ENCODE measurements at regions not wholly inside any gene's neighbourhood (a gene's known extent, or its start where the extent isn't known, plus 50 kb on each side); places are given as distances from the start of the nearest gene placed in this dataset.

DNA sequence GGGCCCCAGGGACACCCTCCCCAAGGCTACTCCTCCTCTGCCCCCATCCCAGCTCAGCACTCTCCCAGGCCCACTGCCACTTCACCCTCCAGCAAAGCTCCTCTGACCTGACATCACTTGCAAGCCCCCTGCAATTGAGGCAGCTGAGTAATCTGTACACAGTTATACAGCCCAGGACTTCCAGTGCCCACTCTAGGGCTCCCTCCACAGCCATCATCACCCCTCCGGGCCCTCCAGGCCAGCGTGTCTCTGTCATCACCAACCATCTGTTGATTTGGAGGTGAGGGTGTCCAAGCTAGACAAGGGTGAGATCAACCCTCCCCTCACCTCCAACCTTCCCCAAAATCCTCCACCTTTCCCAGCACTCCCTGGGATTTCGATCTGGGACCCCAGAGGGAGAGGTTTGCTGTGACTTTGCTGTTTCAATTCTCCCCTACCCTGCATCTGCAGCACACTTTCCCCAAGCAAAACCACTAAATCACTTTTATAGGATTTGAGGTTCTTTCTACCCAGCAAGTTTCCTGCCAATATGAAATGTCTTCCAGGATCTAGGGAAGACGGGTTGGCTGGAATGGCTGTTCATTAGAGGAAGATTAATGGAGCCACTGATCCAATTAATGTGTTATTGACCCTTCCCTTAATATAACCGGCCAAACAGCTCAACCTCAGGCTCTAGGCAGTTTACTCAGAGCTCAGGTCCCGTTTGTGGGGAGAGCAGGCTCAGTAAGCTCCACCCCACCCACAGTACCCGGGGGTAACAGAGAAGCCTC is 92.9 kb downstream of the CHST1 start:
- DNase-seq (ENCODE audit: insufficient read length) (no peak), FAIRE-seq (no peak)
- TF ChIP-seq POLR2A (IDR thresholded peaks at IDR 0.05; ENCODE audit: low read depth, low read length) (no peak), TAF1 (IDR thresholded peaks at IDR 0.05; ENCODE audit: borderline replicate concordance, low read depth, low read length) (no peak), POLR2AphosphoS5 (IDR thresholded peaks at IDR 0.05; ENCODE audit: low read depth, low read length) (no peak)

DNA sequence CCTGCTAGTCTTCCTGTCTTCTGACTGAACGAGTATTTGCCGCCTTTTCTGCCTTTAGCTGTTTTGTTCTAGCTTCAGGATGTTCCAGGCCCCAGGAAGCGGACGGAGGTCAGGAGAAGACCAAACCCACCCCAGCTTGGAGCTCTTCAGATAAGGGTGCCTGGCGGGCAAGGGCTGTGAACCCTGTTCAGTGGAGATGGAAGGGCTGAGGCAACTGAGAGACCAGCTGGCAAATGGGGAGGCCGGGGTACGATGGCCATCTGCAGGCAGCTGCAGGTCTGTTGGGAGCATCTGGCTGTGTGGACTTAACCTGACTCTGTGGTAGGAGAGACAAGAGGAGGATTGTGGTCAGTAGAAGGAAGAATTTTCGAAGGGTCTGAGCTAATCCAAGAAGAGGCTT is 95.6 kb downstream of the CHST1 start:
- TF ChIP-seq TAF1 (IDR thresholded peaks at IDR 0.05; ENCODE audit: borderline replicate concordance, low read depth, low read length): no peak
- DNase-seq (ENCODE audit: insufficient read length) (no peak), FAIRE-seq (no peak)

DNA sequence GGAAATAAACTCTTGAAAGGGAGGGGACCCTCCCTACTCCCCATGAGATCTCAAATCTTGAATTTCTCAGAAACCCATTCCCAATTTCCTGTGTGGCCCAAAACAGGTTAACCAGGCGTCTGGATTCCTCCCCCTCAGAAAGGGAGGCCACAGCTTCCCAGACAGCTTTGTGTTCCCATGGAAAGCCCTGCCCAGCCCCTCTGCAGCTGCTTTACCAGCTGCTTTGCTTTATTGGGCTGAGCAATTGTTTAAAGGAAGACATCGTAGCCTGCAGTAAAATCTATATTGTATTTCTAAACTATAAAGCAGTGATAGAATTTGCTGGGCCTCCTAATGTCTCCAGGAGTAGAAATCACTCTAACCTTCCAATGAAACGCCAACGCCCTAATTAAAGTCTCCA is 97.4 kb downstream of the CHST1 start:
- DNase-seq (ENCODE audit: insufficient read length) (no peak), FAIRE-seq (no peak)
- no peak for TF ChIP-seq POLR2A (IDR thresholded peaks at IDR 0.05; ENCODE audit: low read depth, low read length)
- no peak for TF ChIP-seq TAF1 (IDR thresholded peaks at IDR 0.05; ENCODE audit: borderline replicate concordance, low read depth, low read length)

DNA sequence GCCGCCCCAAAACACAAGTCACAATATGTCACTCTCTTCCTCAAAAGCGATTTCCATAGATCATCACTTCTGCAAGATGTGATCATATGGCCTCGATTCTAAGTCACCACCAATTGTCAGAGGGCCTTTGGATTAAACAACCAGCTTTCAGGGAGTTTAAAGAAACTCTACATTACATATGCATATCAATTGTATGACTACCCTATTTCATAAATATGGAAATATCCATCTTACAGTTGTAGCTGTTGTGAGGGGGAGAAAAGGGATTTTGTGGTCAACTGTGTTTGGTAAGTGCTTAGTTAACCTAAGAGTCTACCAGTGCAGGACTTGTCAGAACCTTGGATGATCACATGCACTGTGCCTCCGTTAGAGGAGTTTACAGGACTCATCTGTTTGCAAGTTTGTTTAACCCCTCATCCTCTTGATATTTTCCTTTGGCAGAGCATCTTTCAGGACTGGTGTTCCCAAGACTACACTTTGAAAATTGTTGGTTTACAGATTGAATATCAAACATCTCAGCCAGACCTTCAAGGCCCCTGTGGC is 99.9 kb downstream of the CHST1 start:
- FAIRE-seq (no peak), DNase-seq (ENCODE audit: insufficient read length) (no peak)
- no peak for TF ChIP-seq TAF1 (IDR thresholded peaks at IDR 0.05; ENCODE audit: borderline replicate concordance, low read depth, low read length)
- no peak for TF ChIP-seq POLR2AphosphoS5 (IDR thresholded peaks at IDR 0.05; ENCODE audit: low read depth, low read length)
- no peak for TF ChIP-seq POLR2A (IDR thresholded peaks at IDR 0.05; ENCODE audit: low read depth, low read length)

DNA sequence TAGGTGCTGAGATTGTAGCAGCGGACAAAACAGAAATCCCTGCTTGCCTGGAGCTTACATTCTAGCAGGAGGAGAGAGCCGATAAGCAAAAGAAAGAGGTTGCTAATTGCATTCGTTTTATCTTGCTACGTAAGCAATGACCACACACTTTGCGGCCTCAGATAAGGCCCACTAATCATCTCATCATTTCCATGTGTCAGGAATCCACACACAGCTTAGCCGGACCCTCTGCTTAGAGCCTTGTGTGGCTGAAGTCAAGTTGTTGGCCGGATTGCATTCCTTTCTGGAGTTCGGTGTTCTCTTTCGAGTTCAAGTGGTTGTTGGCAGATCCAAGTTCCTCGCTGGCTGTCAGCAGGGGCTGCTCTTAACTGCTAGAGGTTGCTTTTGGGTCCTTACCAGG is 101.6 kb downstream of the CHST1 start:
- no peak for FAIRE-seq
- TF ChIP-seq POLR2AphosphoS5 (IDR thresholded peaks at IDR 0.05; ENCODE audit: low read depth, low read length) (no peak), POLR2A (IDR thresholded peaks at IDR 0.05; ENCODE audit: low read depth, low read length) (no peak)
- no peak for DNase-seq (ENCODE audit: insufficient read length)

DNA sequence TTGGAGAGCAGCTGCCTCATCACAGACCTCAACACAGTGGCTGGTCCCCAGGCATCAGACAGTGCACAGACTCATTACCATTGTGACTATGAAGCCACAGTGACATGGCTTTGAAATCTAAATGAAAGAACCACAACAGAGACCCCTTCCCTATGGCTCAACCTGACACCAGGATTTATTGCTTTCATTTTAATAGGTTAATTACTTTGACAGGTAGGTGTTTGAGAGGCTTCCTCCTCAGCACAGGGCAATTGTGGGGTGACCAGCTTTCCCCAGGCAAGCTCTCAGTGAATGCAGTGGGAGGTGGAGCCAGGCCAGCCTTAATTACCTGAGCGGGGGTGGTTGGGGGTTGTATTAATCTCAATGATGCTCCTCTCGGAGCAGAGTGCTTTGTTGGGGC is 102.3 kb downstream of the CHST1 start:
- TF ChIP-seq TAF1 (IDR thresholded peaks at IDR 0.05; ENCODE audit: borderline replicate concordance, low read depth, low read length) (no peak), POLR2A (IDR thresholded peaks at IDR 0.05; ENCODE audit: low read depth, low read length) (no peak), POLR2AphosphoS5 (IDR thresholded peaks at IDR 0.05; ENCODE audit: low read depth, low read length) (no peak)
- DNase-seq (ENCODE audit: insufficient read length) (no peak), FAIRE-seq (no peak)

DNA sequence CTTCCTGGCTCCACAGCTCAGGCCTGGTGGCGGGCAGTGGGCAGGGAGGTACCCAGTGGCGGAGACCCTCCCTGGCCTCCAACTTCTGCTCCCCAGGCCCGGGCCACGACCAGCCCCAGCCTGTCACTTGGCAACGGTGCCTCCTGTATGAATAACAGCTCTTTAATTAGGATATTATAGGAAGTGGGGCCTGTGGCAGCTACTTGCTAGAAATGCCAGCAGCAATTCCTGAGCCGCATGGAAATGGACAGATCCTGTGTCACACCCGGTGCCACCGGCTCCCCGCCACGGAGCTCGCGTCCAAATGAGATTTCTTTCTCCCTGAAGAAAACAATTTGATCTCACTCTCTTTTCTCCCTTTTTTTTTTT is 104.5 kb downstream of the CHST1 start:
- no peak for TF ChIP-seq TAF1 (IDR thresholded peaks at IDR 0.05; ENCODE audit: borderline replicate concordance, low read depth, low read length)
- no peak for TF ChIP-seq POLR2AphosphoS5 (IDR thresholded peaks at IDR 0.05; ENCODE audit: low read depth, low read length)
- no peak for TF ChIP-seq POLR2A (IDR thresholded peaks at IDR 0.05; ENCODE audit: low read depth, low read length)
- DNase-seq (ENCODE audit: insufficient read length) (no peak), FAIRE-seq (no peak)

DNA sequence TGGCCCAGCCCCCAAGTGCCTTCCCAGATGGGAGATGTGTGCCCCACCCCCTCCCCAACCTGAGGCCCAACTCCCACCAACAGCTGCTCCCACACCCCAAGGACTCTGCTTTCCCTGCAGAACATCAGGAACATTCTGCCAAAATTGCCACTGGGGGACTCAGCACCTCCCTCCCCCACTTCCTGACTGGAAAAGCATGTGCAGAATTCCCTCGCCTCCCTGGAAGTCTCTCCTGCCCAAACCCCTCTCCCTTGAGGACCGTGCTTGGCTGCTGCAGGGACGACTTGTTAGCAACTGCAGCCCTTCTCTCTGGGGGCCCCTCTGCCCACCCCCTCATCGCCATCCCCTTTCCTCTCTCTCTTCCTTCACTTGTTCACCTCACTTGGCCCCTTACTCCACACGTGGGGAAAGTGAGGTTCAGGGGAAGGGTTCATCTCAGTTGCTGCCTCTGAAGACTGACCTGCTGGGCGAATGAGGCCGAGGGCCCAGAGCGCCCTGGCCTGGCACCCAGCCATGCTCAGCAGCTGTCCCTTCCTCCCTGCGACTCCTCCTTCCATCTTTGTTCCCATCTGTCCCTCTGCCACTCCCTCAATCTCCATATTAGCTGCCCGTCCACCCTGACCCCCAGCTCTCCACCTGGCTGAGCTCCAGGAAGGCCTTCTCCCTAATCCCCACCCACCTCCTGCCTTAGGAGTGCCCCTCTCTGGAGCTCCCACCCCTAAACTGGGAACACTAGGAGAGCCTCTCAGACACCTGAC is 105.1 kb downstream of the CHST1 start:
- no peak for FAIRE-seq

DNA sequence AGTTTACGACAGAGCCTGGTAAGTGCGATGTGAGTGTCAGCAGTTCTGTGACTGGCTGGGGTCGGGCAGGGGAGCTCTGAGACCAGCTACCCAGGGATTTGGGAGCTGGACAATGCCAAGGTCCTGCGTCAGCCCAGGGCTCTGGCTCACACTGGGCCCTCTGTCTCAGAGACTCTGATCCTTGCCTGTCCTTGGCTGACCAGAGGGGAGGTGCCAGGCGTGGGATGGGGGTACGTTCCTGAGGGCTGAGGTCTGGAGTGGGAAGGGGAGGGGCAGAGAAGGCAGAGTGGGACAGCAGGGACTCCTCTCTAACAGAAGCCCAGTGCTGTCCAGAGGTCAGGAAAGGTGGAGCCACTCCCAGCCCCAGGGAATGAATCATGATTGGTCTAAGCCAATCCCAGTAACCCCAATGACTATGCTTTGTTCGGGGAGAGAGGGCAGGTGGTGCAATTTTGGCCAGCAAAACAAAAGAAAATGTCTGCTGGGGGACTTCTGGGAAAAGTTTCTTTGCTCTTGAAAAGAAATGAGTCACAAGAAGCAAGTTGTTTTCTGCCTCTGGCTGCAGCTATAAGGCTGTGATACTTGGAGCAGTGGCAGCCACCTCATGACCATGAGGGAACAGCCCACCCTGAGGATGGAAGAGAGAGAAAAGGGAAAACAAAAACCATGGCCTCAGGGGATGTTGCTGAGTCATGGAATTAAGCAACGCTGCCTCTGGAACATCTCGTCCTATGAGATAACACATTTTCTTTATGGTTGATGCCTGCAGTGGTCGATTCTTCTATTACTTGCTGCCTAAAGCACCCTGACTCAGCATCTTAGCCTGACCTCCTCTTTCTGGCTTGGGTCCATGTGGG is 108.3 kb downstream of the CHST1 start:
- no peak for TF ChIP-seq POLR2A (IDR thresholded peaks at IDR 0.05; ENCODE audit: low read depth, low read length)
- TF ChIP-seq POLR2AphosphoS5 (IDR thresholded peaks at IDR 0.05; ENCODE audit: low read depth, low read length): no peak
- no peak for TF ChIP-seq TAF1 (IDR thresholded peaks at IDR 0.05; ENCODE audit: borderline replicate concordance, low read depth, low read length)
- DNase-seq (ENCODE audit: insufficient read length) (no peak), FAIRE-seq (no peak)

More for the DNA sequence above, 105.1 kb downstream of the CHST1 start:
- DNase-seq (ENCODE audit: insufficient read length): no peak
- no peak for TF ChIP-seq POLR2AphosphoS5 (IDR thresholded peaks at IDR 0.05; ENCODE audit: low read depth, low read length)
- TF ChIP-seq TAF1 (IDR thresholded peaks at IDR 0.05; ENCODE audit: borderline replicate concordance, low read depth, low read length): no peak
- TF ChIP-seq POLR2A (IDR thresholded peaks at IDR 0.05; ENCODE audit: low read depth, low read length): no peak

DNA sequence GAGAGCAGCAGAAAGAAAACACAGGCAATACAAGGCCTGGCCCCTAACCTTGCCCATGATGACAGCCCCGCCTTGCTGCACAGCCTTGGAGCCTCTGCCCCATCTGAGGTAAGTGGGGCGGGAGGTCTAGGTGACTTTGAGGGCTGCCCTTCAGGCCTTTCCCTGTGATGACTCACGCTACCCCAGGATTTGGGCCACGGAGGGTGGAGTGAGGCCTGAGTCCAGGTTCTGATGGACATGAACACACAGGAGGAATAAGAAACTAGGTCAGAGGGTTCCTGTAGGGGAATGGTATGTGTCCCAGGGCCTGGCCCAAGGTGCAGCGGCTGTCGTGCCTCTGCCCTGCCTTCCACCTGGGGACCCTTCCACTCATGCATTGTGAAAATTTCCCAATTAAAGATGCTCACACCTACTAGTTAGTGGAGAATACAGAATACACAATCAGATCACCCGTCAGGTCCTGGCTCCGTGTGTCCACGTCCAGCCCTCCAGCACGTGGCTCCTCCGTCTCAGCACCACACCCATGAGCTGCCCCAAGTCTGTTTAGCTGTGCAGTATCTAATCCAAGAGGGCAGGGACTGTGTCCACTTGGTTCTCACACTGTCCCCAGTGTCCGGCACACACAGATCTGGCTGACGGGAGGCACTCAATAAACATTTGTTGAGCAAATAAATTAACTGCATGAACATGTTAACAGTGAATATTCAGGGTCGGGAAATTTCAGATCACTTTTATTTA is 111.0 kb downstream of the CHST1 start:
- no peak for TF ChIP-seq TAF1 (IDR thresholded peaks at IDR 0.05; ENCODE audit: borderline replicate concordance, low read depth, low read length)
- FAIRE-seq: no peak
- DNase-seq (ENCODE audit: insufficient read length): no peak

DNA sequence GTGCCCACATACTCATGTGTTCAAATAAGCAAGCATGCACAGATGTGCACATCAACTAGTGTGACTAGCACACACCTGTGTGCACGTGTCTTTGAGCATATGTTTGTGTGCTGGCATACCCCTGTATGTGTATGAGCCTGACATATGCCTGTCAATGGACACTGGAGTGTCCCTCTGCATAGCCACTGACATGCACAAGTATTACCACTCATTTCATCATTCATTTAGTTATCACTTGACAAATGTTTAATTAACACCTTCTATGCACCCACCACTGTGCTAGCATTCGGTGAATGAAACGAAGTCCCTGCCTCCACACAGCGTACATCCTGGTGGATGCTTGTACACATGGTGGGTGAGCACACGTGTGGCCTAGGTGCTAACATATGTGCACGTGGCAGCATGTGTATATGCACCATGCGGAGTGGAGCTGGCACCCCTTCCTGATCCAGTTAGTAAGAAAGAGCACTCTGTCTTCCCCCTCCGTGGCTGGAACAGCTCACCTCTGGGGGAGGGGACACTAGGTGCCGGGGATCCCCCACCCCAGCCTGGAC is 112.0 kb downstream of the CHST1 start:
- no peak for DNase-seq (ENCODE audit: insufficient read length)
- TF ChIP-seq POLR2AphosphoS5 (IDR thresholded peaks at IDR 0.05; ENCODE audit: low read depth, low read length): no peak
- TF ChIP-seq TAF1 (IDR thresholded peaks at IDR 0.05; ENCODE audit: borderline replicate concordance, low read depth, low read length): no peak
- no peak for TF ChIP-seq POLR2A (IDR thresholded peaks at IDR 0.05; ENCODE audit: low read depth, low read length)
- no peak for FAIRE-seq

All from GM12892 (cell line).